ENCODE measurements at regions not wholly inside any gene's neighbourhood (a gene's known extent, or its start where the extent isn't known, plus 50 kb on each side); places are given as distances from the start of the nearest gene placed in this dataset.
A peak's percentile ranks its signal among the peaks of the same experiment; 100 is the strongest.
"Not testable (repeated sequence)": the region's sequence is repeated elsewhere in the genome, so short reads cannot be mapped to it uniquely, and the experiment has no call there.

DNA sequence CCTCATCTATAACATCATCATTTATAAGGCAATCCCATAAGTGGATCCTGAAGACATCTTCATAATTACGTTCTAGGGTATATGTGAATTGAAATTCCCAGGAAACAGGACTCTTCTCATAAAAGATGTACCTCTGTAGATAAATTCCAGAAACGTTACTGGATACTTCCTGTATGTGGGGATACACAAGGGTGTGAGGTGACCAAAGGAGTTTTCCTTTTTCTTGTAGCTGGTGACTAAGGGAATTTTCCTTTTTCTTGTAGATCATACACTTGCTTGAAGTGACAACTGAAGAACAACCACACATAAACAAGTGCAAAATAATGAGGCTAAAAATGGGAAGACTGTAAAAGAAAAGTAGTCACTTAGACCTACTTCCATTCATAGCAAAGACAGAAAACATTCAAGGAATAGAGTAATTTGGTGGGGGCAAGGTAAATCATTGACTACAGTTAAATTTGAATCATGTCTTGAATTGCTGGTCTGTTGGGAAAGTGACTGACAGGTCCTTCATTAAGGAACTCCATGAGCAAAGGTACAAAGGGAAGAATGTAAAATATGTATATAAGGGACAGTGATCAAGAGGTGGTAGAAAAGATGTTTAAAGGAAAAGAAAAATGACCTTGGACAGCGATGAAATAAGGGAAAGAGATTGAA is 53.2 kb upstream of the UBE2E3 start:
- DNase-seq: no peak

DNA sequence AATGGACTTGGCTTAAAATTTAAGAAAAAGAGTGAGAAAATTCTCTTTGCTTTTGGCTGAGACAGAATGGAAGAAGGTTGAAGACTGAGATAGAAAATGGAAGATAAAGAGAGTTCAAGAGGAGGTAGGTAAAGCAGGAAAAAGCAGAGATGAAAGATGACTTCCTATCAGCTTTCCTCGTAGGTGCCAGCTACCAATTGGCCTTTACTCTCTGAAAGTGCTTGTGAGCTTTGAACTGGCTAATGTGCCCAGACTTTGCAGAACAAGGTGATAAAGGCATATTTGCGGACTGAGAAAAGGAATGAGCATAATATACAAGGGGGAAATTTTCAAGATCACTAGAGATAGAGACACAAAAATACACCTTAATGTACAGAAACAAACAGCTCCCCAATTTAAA is 54.7 kb upstream of the UBE2E3 start:
- no peak for DNase-seq

DNA sequence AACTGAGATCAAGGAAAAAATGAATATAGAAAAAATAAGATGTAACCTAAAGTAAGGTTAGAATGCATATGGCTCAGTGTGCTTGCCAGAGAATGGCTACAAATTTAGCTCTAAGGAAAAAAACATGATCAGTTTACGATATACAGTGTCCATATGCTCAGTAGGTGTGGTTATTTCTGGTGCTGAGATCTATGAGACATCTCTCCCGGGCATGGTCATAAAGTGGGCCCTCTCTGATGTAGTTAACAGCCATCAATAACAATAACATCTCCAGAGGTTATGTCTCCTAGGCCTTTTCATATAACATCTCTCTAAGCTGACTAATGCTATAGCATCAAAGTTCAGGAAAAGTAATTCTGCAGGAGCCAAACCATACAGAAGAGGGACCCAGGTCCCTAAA is 56.3 kb upstream of the UBE2E3 start:
- DNase-seq: no peak

DNA sequence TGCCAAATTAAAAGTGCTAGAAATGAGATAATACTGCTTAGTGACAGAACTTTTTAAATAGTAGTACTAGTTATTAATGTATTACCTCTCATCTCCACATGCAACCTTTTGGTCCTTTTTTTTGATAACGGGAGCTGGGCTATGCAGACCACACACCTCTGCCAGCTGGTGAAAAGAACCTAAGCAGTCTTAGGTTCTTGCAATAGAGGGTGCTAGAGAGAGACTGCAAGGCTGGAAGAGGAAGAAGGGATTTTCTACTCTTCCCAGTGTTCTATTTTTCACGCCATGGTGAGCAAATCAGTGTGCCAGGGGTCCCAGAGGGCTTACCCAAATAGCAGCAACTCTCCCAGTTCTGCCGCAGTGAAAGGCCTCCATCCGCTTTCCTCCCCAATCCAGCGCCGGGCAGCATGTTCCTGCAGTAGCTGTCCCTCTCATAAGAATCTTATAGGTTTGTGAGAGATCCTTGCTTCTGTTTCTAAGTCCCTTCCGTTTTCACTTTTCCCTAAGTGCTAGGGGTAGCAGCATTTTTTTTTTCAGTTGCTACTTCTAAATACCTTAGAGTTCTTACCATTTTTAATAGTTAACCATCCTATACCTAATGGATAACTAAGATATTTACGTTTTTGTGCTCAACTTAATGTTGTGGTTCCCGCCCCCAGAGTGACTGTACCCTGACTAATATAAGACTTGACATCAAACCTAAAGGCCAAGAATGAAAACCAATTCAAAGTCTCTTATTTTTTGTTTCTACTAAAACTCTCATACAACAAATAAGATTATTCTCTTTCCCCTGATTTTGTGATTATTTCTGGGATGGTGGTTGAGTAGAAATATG is 69.4 kb upstream of the UBE2E3 start:
- no peak for DNase-seq

DNA sequence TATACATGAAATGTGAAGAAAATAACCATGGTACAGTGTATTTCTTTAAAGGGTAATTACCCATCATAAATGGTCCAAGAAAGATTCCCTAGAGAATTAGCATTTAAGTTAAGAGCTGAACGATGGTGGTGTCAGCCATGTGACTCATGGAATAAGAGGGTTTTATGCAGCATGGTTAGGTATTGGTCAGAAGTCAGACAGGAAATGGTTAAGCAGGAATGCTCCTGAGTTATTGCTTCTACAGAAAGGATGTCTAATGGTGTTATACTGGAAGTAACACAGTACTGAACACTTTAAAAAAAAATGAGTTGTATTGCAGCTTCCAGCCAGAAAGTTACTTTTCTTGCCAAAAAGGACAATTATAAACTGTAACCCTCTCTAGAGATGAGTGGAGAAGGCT is 72.7 kb upstream of the UBE2E3 start:
- no peak for DNase-seq

DNA sequence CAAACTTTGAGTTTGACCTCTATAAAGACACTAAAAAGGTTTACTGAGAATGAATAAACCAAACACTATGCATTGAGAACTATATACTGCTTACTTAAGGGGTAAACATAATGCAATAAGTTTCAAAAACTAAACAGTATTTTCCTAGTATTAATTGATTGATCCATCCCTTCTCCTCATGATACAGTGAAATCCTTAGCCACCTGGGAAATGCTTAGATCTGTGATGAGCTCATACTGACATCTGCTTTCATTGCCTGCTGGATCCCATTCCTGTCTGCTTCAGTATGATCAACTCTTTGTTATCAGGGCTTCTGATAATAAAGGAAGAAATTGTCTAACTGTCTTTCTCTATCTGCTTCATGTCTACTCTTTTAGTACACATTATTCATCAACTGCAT is 74.9 kb upstream of the UBE2E3 start:
- peak; percentile 54 for DNase-seq

DNA sequence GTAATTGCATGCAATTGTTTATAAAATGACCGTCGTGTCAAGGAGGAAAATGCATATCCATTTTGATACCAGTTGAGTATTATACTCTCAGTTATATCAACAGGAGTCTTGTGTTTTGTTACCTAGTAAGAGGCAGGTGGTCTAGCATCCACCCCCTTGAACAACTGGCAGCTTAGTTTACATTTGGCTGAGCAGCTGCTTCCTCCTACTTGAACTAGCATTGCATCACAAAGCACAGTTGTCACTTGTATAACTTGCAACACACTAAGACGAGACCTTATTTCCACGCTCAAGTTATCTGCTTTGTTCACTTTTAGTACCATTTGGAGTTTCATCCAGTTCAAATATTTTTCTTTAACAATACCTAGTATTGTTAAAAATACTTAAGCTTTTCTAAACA is 75.4 kb upstream of the UBE2E3 start:
- DNase-seq: peak; percentile 31

DNA sequence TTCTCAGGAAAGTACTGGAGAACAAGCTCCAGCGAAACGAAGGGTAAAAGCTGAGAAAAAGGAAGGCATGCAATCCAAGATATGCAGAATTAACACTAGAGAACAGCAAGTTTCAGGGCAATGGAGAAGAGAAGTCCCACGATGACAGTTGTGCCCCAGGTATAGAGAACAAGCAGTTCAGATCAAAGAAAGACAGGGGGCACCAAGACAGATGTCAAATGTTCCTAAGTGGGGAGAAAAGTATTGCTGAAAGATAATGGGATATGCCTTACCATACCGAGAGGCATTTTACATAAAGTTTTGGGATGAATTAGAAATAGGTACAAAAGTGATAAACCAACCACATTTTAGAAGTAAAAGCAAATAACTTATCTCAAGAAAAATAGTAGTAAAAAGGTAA is 79.1 kb upstream of the UBE2E3 start:
- no peak for DNase-seq

DNA sequence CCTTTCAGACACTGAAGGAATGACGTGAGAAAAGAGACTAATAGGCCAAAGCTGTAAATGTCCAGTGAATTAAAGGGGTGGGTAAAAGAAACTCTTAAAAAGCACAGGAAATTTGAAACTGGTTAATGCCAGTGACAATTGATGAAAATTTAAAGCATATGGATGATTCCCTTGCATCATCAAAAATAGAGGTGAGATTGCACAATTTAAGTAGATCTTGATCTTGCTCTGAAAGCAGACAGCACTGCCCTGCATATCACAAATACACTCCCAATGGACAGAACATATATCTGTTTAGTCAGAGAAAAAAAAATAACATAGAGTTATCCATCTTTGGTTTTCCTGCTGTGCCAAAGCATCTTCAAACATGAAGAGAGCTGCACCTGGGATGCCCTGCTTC is 86.7 kb upstream of the UBE2E3 start:
- DNase-seq: no peak

DNA sequence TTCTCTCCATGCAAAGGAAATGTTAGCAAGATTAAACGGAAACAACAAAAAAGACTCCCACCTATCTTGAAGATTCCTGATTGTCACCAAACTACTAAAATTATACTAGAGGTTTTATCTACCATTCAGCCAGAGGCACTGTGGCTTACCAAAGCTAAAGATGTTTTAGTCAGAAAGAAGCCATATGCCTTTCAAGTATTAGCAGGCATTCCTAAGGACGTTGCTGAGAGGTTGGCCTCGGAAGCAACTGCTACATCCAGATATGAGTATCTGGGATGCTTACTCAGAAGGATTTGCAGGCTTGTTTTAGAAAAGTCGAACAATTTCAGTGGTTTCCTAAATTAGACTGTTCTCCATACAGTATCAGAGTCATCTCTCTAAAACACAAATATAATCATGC is 88.3 kb upstream of the UBE2E3 start:
- DNase-seq: no peak

DNA sequence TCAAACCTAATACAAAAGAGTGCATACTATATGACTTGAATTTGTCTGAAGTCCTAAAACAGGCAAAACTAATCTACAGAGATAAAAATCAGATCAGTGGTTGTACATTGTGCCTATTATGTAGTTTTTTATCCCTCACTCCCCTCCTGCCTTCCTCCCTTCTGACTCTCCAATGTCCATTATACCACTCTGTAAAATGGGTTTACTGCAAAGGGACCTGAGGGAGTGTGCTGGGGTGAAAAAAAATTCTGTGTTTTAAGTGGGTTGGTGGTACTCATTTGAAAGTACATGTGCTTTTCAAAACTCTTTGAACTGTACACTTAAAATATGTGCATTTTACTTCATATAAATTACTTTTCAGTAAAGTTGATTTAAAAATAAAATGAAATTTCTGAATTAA is 89.0 kb upstream of the UBE2E3 start:
- DNase-seq: no peak

DNA sequence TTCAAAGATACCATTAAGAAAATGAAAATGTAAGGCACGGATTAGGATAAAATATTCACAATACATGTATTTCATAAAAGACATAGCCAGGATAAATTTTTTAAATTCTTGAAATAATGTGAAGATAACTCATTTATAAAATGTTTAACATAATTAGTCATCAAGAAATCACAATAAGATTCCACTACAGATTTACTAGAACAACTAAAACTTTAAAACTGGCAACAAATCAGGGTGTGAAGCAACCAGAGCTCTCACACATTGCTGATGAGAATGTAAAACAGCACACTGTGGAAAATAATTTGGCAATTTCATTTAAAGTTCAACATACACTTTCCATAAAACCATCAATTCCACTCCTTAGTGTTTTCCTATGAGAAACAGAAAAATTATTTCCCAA is 89.6 kb upstream of the UBE2E3 start:
- no peak for DNase-seq

DNA sequence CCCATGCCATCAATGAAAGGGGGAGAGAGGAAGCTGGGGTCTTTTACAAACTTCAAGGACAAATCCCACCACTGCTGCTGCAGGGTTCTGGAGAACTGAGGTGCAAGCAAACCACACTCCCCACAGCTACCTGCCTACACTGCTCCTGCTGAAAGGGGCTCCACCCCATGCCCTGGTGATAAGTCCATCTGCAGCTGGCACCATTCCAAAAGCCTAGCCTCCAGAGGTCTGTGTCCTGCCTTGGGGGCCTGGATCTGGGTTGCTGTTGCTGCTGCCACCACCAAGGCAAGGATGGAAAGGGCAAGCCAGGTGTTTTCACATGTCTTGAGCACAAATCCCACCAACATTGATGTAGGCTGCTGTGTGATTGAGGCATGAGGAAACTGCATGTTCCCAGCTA is 97.4 kb upstream of the UBE2E3 start:
- no peak for DNase-seq

DNA sequence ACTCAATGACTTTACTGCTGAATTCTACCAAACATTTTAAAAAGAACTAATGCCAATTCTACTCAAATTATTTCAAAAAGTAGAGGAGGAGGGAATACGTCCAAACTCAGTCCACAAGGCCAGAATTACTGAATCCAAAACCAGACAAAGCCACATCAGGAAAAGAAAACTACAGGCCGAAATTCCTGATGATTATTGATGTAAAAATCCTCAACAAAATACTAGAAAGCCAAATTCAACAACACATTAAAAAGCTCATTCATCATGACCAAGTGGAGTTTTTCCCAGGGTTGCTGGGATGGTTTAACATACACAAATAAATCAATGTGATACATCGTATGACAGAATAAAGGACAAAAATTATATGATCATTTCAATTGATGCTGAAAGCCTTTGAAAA is 103.9 kb upstream of the UBE2E3 start:
- DNase-seq: no peak

DNA sequence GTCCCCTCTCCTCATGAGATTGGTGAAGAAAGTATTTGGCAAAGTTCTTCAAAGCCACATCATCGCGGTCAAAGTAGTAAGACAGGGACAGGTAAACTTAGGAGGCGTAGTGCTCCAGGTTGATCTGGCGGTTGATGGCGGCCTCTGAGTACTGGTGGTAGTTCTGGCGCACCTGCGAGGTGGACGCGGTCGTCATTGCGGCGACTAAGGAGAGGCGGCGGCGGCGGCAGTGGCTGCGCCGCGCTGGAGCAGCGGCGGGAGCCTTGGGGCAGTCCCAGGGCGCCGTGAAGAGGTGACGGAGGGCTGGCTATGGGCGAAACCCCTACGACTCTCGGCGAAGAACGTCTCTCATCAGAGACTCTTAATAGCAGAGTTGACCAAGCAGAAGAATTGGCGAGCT is 107.2 kb upstream of the UBE2E3 start:
- DNase-seq: no peak

DNA sequence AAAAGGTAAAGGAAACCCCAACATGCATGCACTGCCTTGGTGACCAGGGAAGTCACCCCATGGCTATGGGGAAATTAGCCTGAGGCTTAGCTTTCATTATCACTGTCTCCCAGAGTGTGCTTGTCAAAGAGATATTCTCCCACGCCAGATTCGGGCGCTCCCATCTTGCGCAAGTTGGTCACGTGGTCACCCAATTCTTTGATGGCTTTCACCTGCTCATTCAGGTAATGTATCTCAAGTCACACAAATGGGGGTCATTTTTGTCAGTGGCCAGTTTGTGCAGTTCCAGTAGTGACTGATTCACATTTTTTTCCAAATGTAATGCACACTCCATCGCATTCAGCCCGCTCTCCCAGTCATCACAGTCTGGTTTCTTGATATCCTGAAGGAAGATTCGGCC is 107.6 kb upstream of the UBE2E3 start:
- not testable (repeated sequence) for DNase-seq

DNA sequence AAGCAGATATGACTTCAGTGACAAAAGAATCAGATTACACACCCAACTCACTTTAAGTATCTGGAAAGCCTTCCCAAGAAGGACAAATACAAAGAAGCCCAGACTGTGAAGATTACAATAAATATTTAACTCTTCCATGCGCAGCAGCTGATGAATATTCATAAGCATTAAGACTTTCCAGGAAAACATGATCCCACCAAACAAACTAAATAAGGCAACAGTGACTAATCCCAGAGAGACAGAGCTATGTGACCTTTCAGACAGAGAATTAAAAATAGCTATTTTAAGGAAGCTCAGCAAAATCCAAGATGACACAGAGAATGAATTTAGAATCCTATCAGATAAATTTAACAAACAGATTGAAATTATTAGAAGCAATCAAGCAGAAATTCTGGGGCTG is 108.2 kb upstream of the UBE2E3 start:
- no peak for DNase-seq

DNA sequence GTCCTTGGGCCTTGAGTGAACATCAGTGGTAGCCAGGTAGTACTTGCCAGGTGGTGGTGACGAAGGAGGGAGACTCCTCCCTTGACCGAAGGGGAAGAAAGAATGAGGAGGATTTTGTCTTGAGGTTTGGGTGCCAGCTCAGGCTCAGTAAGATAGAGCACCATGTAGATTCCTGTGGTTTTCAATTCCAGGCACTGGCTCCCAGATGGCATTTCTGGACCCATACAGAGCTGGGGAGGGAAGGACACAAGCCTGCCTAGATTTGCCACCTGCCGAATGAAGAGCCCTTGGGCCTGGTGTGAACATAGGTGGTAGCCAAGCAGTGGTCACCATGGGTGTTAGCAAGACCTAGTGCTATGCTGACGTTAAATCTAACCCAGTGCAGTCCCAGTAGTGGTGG is 108.8 kb upstream of the UBE2E3 start:
- DNase-seq: no peak

DNA sequence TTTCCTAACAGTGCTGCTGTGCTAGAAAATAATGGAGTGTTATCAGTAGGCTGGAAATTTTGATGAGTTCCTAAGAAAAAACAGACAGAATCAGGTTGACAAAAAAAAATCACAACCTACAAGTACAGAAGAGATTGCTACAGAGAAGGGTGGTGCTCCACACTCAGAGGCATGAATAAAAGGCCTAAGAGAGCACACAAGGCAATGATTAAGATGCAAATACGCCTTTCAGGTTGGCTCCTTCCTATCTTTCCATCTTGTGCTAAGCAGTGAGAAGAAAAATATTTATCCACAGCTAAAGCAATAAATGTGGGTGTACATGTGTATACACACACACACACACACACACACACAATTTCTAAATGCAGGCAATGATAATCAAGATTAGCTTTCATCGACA is 130.6 kb upstream of the UBE2E3 start:
- DNase-seq: no peak

DNA sequence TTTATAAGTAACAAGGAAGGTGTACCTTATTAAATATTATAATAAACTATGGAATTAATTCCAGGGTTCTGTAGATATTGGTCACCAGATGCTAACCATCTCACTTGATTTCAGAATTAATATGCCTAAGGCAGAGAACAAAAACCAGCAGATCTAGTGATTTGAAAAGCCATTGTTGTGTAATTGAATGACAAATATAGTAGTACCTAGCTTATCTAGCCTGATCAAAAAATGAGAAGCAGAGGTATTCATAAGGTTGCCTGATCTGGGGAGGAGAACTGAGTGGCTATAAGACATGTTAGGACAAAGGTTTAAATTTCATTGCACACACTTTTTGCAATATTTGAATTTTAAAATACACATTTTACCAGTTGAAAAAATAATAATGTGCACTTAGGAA is 132.0 kb upstream of the UBE2E3 start:
- DNase-seq: no peak

DNA sequence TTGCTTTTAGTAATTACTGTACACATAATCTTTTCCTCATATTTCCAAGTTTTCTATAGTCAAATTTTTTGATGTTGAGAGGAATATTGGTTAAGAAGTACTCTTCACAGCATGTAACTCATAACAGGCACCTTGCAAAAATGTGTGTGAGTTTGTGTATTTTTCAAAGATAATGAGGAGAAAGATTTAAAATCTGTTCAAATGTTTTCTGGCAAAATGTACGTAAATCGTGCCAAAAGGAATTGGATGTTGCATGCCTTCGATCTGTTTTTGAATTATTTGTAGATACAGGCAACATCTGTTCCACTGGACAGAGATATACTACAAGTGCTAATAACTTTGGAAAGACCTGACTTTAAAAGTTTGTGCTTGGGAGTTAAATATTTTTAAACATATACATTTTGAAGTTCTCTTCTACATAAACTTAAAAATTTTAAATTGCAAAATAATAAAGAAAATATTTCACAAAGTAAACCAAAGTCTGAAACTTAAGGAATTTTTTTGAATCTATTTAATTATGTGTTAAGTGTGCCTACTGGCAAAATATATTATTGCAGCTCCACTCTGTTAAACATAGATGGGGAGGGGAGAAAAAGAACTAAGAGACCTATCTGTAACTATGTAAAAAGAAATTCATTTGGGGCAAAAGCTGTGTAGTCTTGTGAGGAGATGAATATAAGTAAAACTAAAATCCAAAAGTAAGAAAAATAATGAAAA is 133.5 kb upstream of the UBE2E3 start:
- DNase-seq: peak; percentile 42

DNA sequence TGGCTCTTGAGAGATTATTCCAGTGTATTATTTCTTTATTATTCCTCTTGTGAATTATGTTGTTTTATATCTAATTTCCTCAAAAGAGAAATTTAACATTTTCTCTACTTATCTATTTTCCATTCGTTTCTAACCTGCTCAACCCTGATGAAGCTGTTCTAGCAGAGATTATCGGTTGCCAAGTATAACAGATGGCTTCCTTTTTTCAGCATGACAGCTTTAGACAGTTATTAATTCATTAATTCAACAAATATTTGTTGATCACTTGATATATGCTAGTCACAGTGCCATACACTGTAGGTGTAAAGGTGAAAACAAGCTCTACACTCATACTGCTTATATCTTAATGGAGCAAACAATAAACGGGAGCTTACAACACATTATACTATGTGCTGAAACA is 137.9 kb upstream of the UBE2E3 start:
- no peak for DNase-seq

DNA sequence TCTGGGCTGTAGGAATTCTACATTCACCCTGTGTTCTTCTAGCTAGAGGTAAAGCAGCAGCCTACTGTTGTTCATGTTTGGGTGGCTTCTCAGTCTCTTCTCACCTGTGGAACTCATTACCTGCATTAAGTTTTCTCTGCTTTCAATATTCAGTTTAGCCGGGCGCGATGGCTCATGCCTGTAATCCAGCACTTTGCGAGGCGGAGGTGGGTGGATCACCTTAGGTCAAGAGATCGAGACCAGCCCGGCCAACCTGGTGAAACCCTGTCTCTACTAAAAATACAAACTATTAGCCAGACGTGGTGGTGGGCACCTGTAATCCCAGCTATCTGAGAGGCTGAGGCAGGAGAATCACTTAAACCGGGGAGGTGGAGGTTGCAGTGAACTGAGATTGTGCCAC is 139.8 kb upstream of the UBE2E3 start:
- no peak for DNase-seq

DNA sequence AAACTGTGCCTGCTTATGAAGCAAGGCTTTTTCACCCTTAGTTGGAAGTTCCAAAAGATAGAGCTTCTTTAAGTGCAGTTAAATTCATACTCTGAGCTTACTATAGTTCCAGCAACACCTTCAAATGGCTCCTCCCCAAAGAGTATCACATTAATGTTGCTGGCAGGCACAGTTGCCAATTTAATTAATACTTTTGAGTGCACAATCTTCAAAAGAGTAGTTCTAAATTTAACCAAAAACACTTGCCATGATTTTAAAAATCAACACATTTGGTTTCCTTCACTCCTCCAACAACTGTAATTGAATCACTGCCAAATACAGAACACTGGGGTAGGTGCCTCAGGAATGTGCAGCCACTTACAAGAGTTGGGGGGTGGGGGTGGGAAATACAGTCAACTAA is 150.6 kb upstream of the UBE2E3 start:
- no peak for DNase-seq

All from NCI-H82 (cell line).